ENCODE measurements at regions not wholly inside any gene's neighbourhood (a gene's known extent, or its start where the extent isn't known, plus 50 kb on each side); places are given as distances from the start of the nearest gene placed in this dataset.

- TF ChIP-seq POLR2A (IDR thresholded peaks at IDR 0.05) (no peak), CTCF (IDR thresholded peaks at IDR 0.05) (no peak)
Measured at GRCh38 chr3:30266524-30266923, 339.9 kb upstream of the TGFBR2 start.

Measured in sigmoid colon (tissue), 3 donors.